ENCODE measurements at regions not wholly inside any gene's neighbourhood (a gene's known extent, or its start where the extent isn't known, plus 50 kb on each side); places are given as distances from the start of the nearest gene placed in this dataset.
"Not testable (repeated sequence)": the region's sequence is repeated elsewhere in the genome, so short reads cannot be mapped to it uniquely, and the experiment has no call there.

DNA sequence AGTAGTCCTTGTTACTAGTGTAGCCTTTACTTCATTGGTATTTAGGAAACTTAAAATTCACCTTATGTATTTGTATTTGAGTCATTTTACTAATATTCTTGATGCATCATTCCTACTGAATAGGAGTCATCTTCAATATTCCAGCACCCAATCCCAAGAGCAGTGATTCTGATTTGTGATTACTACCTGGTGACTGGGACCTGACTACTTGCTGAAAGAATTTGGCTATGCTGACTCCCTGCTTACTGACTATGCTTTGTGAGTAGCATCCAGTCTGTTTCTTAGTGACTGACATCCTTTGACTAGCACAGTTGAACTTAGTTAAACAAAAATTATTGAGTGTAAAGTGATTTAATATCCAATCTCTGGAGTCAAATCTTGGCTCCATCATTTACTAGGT, 129.9 kb upstream of the NEGR1 start:
- no peak for DNase-seq
- no peak overlapping the region for H3K27ac Mint-ChIP-seq
- H3K27me3 Mint-ChIP-seq (ENCODE audit: low read depth in 3 of 3), result no peaks in the 10 kb centered on the region
- no peak overlapping the region for H3K4me3 Mint-ChIP-seq
- no peaks in the 10 kb centered on the region for H3K4me1 Mint-ChIP-seq
- no peaks in the 10 kb centered on the region for H3K36me3 Mint-ChIP-seq
- peaks cover 0 to 36% (median 4%) of the 10 kb centered on the region in 6 donors for H3K9me3 Mint-ChIP-seq

DNA sequence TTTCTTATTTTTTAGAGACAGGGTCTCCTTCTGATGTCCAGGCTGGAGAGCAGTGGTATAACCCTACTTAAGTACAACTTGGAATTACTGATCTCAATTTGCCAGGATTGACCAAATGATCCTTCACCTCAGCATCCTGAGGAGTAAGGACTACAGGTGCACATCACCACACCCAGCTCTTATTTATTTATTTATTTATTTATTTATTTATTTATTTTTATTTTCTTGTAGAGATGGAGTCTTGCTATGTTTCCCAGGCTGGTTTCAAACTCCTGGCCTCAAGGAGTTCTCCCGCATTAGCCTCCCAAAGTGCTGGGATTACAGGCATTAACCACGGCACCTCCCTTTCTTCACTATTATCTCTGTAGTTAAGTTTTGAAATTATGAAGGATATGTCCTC, 117.5 kb upstream of the NEGR1 start:
- Mint-ChIP-seq H3K9me3 (peaks cover 0 to 23% (median 9%) of the 10 kb centered on the region in 6 donors), H3K36me3 (no peaks in the 10 kb centered on the region), H3K27me3 (ENCODE audit: low read depth in 3 of 3) (peaks cover 0 to 4% (median 0%) of the 10 kb centered on the region in 3 donors), H3K27ac (no peak overlapping the region), H3K4me3 (no peak overlapping the region), H3K4me1 (peaks cover 0 to under 1% of the 10 kb centered on the region in 2 donors)
- no peak for DNase-seq

DNA sequence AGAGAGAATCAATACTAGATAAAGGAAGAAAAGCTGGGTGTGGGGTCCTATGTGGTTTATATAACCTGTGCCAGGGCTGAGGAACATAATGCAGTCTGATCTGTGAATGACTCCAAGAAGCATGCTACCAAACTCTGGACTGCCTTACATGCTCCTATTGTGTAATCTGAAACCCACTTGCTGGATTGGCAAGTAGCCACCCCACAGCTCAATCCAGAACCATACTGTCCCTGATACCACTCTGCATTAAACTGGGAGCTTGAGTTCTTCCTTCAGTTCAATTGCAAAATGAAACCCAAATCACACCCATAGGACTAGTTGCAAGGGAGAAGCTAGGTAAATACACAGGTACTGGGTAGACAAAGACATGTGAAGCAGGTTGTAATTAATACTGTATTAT, 115.4 kb upstream of the NEGR1 start:
- DNase-seq, result no peak
- H3K27me3 Mint-ChIP-seq (ENCODE audit: low read depth in 3 of 3), result peaks cover 0 to 4% (median 0%) of the 10 kb centered on the region in 3 donors
- no peak overlapping the region for H3K4me3 Mint-ChIP-seq
- no peak overlapping the region for H3K27ac Mint-ChIP-seq
- peaks cover 0 to 19% (median 6%) of the 10 kb centered on the region in 6 donors for H3K9me3 Mint-ChIP-seq
- no peaks in the 10 kb centered on the region for H3K36me3 Mint-ChIP-seq
- peaks cover 0 to 6% of the 10 kb centered on the region in 2 donors for H3K4me1 Mint-ChIP-seq

DNA sequence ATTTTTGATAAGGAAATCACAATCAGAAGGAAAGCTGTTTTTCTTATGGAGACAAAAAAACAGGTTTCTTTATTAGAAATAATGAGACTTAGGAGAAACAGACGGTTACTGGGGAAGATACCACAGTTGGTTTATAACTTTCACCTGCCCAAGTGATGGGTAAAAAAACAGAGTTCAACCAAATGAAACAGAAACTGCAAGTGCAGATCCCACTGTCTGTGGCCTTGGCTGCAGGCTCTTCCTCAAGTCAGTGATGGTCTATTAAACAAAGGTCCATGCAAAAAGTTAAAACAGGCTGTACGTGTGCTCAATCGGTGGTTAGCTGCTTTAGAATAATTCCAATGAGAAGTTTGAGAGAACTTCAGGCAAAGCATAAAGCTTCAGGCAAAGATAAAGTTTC, 112.1 kb upstream of the NEGR1 start:
- no peak overlapping the region for H3K27ac Mint-ChIP-seq
- no peak overlapping the region for H3K4me3 Mint-ChIP-seq
- H3K36me3 Mint-ChIP-seq, result no peaks in the 10 kb centered on the region
- no peak for DNase-seq
- peaks cover 0 to 6% of the 10 kb centered on the region in 2 donors for H3K4me1 Mint-ChIP-seq
- peaks cover 3 to 16% (median 11%) of the 10 kb centered on the region in 6 donors for H3K9me3 Mint-ChIP-seq
- peaks cover 0 to 2% (median 0%) of the 10 kb centered on the region in 3 donors for H3K27me3 Mint-ChIP-seq (ENCODE audit: low read depth in 3 of 3)

DNA sequence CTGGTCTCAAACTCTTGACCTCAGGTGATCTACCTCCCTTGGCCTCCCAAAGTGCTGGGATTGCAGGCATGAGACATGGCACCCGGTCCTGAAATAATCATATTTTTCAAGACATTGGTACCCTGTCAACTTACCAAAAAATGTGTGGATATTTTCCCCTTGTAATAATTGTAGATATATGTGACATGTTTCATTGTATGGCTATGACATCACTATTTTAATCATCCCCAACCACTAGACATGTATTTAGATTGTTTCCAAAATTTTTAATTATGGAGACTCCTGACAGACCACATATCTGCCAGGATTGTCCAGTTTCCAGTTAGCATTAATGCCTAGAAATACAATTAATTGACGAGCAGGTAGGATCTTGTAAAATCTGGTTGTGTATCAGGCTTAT, 96.7 kb upstream of the NEGR1 start:
- Mint-ChIP-seq H3K36me3 (peaks cover 0 to 4% (median 0%) of the 10 kb centered on the region in 3 donors), H3K27me3 (ENCODE audit: low read depth in 3 of 3) (no peaks in the 10 kb centered on the region), H3K27ac (no peak overlapping the region), H3K9me3 (peaks cover 0 to 15% (median 3%) of the 10 kb centered on the region in 6 donors), H3K4me3 (no peak overlapping the region), H3K4me1 (no peaks in the 10 kb centered on the region)
- no peak for DNase-seq

DNA sequence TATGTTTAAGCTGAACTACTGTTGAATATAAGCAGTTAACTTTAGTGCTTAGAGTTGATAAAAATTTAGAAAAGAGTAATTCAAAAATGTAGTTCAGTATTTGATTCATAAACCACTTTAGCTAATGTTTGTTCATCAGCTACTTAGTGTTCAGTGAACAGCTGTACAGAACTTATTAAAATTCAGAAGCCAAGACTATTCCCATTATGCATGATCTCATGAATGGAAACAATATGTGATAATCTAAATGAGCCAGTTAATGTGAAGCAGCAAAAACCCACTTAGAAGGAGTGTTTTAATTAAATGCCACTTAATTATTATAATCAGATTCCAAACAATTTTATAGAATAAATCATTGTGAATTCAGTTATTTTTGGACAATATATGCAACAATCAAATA, 92.9 kb upstream of the NEGR1 start:
- Mint-ChIP-seq H3K9me3 (peaks cover 0 to 20% (median under 1%) of the 10 kb centered on the region in 6 donors), H3K27ac (no peak overlapping the region), H3K27me3 (ENCODE audit: low read depth in 3 of 3) (peaks cover 0 to 3% (median 0%) of the 10 kb centered on the region in 3 donors), H3K4me3 (no peak overlapping the region), H3K36me3 (peaks cover 0 to 4% (median 0%) of the 10 kb centered on the region in 3 donors), H3K4me1 (peaks cover 2 to 3% of the 10 kb centered on the region in 2 donors)
- DNase-seq, result no peak

DNA sequence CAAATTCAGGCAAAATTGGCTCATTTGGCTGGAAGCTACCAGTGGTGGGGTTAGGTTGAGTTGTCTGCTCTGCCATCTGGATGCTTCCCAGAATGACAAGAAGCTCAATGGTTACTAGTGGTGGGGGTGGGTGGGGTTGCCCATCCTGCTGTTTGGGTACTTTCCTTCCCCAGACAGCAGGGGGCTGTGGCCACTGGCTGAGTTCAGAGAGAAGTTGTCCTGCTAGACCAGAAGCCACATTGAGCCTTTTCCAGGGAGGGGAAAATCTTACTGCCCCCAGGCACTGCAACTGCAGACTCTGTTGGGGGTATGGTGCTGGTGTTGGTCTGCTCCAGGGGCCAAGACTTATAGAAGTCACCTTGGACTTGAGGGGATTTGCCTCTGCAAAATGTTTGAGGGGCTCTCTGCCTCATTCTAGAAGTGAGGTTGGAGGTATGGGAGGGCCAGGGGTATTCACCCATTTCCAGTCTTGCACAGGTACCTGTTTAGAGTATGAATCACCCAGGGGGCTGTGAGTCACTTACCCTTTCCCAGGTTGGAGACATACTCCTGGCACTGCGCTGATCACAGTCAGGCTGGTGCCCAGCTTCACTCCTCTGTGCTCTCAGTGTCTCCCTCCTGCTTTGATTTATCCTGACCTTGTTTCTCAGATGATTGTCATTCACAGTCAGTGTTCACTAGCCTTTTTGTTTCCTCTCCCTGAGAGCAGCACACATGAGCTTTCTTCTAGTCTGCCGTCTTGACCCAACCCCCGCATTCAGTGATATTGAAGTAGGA, 89.1 kb upstream of the NEGR1 start:
- H3K27me3 Mint-ChIP-seq (ENCODE audit: low read depth in 3 of 3), result peaks cover 0 to 5% (median 0%) of the 10 kb centered on the region in 3 donors
- no peak for DNase-seq
- peaks cover 0 to 1% (median 0%) of the 10 kb centered on the region in 3 donors for H3K36me3 Mint-ChIP-seq
- no peak overlapping the region for H3K27ac Mint-ChIP-seq
- H3K4me3 Mint-ChIP-seq, result no peak overlapping the region
- H3K4me1 Mint-ChIP-seq, result peaks cover 30 to 35% of the 10 kb centered on the region in 2 donors
- peaks cover 0 to 22% (median under 1%) of the 10 kb centered on the region in 6 donors for H3K9me3 Mint-ChIP-seq

DNA sequence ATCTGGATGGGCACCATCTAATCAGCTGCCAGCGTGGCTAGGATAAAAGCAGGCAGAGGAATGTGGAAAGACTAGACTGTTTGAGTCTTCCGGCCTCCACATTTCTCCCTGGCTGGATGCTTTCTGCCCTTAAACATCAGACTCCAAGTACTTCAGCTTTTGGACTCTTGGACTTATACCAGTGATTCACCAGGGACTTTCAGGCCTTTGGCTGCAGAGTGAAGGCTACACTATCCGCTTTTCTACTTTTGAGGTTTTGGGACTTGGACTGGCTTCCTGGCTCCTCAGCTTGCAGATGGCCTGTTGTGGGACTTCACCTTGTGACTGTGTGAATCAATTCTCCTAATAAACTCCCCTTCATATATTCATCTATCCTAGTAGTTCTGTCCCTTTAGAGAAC, 88.5 kb upstream of the NEGR1 start:
- not testable (repeated sequence) for H3K27me3 Mint-ChIP-seq (ENCODE audit: low read depth in 3 of 3); DNase-seq; H3K36me3 Mint-ChIP-seq; H3K4me3 Mint-ChIP-seq; H3K27ac Mint-ChIP-seq
- Mint-ChIP-seq H3K4me1 (peaks cover 33 to 39% of the 10 kb centered on the region in 2 donors), H3K9me3 (peaks cover 0 to 20% (median under 1%) of the 10 kb centered on the region in 6 donors)

DNA sequence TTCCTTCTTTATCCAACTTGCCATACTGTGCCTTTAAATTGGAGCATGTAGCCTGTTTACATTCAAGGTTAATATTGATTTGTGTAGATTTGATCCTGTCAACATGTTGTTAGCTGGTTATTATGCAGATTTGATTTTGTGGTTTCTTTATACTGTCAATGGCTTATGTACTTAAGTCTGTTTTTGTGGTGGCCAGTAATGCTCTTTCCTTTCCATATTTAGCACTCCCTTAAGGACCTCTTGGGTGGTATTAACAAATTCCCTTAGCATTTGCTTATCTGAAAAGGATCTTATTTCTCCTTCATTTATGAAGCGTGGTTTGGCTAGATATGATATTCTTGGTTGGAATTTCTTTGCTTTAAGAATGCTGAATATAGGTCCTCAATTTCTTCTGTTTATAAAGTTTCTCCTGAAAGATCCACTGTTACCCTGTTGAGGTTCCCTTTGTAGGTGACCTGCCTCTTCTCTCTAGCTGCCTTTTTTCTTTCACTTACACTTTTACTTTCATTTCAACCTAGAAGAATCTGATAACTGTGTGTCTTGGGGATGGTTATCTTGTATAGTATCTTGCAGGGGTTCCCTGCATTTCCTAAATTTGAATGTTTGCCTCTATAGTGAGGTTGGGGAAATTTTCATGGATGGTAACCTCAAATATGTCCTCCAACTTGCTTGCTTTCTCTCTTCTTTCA, 86.9 kb upstream of the NEGR1 start:
- H3K4me1 Mint-ChIP-seq, result peaks cover 33 to 39% of the 10 kb centered on the region in 2 donors
- H3K36me3 Mint-ChIP-seq, result no peaks in the 10 kb centered on the region
- no peak overlapping the region for H3K27ac Mint-ChIP-seq

DNA sequence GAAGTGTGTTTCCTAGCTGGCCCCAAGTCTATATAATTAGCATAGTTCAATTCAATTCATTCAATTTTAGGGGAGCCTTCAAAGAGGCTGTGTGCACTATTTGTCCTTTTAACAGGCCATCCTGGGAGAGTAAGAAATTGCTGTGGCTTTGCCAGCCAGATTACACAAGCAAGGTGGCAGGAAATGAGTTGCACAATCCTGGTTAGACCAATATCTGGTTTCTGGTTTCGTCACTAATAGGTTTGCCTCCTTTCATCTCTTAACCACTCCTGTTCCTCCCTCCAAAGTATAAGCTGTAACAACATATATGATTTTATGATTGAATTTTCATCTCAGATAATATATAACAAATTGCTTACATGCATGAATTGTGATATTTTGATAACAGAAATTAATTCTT, 84.1 kb upstream of the NEGR1 start:
- no peaks in the 10 kb centered on the region for H3K36me3 Mint-ChIP-seq
- peaks cover 0 to 15% (median under 1%) of the 10 kb centered on the region in 6 donors for H3K9me3 Mint-ChIP-seq
- H3K4me3 Mint-ChIP-seq, result no peak overlapping the region
- H3K27ac Mint-ChIP-seq, result no peak overlapping the region
- H3K4me1 Mint-ChIP-seq, result peaks cover 33 to 39% of the 10 kb centered on the region in 2 donors
- peak; percentile 8 to 32 (median 23) for DNase-seq
- peaks cover 0 to 5% (median 0%) of the 10 kb centered on the region in 3 donors for H3K27me3 Mint-ChIP-seq (ENCODE audit: low read depth in 3 of 3)

More for the DNA sequence above, 86.9 kb upstream of the NEGR1 start:
- Mint-ChIP-seq H3K9me3 (peaks cover 0 to 20% (median under 1%) of the 10 kb centered on the region in 6 donors), H3K4me3 (no peak overlapping the region), H3K27me3 (ENCODE audit: low read depth in 3 of 3) (peaks cover 0 to 5% (median 0%) of the 10 kb centered on the region in 3 donors)
- no peak for DNase-seq

DNA sequence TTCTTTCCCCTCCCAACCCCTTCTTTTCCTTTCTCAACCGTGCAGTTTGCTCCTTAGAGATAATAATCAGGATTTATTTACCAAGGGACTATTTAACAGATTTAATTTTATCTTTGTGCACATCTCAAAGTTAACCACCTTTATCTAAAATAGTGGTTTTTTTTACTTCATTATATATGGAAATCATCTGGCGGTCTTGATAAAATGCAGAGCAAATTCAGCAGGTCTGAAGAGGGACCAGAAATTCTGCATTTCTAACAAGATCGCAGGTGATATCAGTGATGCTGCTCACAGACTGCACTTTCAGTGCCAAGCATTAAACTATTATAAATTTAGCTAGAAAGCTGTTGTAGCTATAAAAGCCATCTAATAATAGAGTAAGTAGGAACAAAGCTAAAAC, 83.4 kb upstream of the NEGR1 start:
- Mint-ChIP-seq H3K36me3 (no peaks in the 10 kb centered on the region), H3K4me1 (peaks cover 33 to 39% of the 10 kb centered on the region in 2 donors)

DNA sequence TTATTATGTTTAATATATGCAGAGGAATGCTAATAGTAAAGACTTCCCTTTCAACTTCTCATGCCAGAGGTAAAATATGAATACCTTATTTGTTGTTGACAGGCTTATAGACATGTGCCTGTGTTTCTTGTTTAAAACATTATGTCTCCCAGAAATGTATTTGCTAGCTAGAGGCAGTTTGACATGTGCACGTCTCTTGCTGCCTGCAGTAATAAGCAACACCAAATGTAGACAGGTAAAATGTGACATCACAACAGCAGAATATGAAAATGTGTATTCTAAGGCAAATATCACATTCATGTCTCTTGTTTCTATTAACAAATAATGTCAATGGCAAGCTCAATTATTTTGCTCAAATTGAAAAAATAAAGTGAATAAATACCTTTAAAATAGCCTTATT, 80.2 kb upstream of the NEGR1 start:
- DNase-seq, result no peak
- peaks cover 7 to 11% of the 10 kb centered on the region in 2 donors for H3K4me1 Mint-ChIP-seq
- no peak overlapping the region for H3K4me3 Mint-ChIP-seq
- peaks cover 0 to 15% (median under 1%) of the 10 kb centered on the region in 6 donors for H3K9me3 Mint-ChIP-seq
- no peak overlapping the region for H3K27ac Mint-ChIP-seq
- no peaks in the 10 kb centered on the region for H3K36me3 Mint-ChIP-seq
- peaks cover 0 to 2% (median 1%) of the 10 kb centered on the region in 3 donors for H3K27me3 Mint-ChIP-seq (ENCODE audit: low read depth in 3 of 3)

More for the DNA sequence above, 83.4 kb upstream of the NEGR1 start:
- Mint-ChIP-seq H3K27me3 (ENCODE audit: low read depth in 3 of 3) (peaks cover 0 to 5% (median 0%) of the 10 kb centered on the region in 3 donors), H3K4me3 (no peak overlapping the region), H3K27ac (no peak overlapping the region), H3K9me3 (peaks cover 0 to 18% (median 2%) of the 10 kb centered on the region in 6 donors)
- DNase-seq, result no peak

DNA sequence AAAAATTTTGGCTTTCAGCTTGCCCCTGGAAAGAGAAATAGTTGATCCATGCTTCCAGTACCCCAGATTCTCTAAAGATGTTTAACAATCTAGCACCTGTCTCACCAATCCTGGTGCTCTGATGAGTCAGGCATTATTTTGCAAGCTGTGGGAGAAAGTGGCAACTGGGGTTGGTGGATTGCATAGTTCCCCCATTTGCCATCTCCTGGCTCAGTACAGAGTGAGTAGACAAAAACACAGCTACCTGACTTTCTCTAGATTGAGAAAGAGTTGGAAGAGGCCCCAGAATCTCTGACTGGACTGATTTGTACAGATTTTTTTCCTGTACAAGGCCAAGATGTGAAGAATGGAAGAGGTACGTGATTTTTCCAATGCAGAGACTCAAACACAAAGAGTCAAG, 75.1 kb upstream of the NEGR1 start:
- H3K27me3 Mint-ChIP-seq (ENCODE audit: low read depth in 3 of 3), result peaks cover 0 to 2% (median 1%) of the 10 kb centered on the region in 3 donors
- H3K36me3 Mint-ChIP-seq, result no peaks in the 10 kb centered on the region
- no peak overlapping the region for H3K27ac Mint-ChIP-seq
- no peak for DNase-seq
- peaks cover 0 to 19% (median 2%) of the 10 kb centered on the region in 6 donors for H3K9me3 Mint-ChIP-seq
- no peak overlapping the region for H3K4me3 Mint-ChIP-seq
- no peaks in the 10 kb centered on the region for H3K4me1 Mint-ChIP-seq

DNA sequence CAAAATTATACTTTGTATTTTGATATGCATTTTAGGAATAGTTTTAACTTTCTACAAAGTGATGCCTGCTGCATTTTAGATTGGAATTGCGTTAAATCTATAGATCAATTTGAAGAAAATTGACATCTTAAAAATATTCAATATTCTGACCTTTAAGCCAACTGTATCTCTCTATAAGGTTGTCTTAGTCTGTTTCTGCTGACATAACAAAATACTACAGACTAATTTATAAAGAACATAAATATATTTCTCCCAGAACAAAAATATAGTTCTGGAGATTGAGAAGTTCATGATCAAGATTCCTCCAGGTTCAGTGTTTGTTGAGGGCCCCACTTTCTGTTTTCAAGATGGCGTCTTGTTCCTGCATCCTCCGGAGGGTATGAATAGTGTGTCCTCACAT, 73.6 kb upstream of the NEGR1 start:
- no peak for DNase-seq
- H3K36me3 Mint-ChIP-seq, result no peaks in the 10 kb centered on the region
- peaks cover 0 to 2% (median 1%) of the 10 kb centered on the region in 3 donors for H3K27me3 Mint-ChIP-seq (ENCODE audit: low read depth in 3 of 3)
- no peaks in the 10 kb centered on the region for H3K4me1 Mint-ChIP-seq
- H3K4me3 Mint-ChIP-seq, result no peak overlapping the region
- no peak overlapping the region for H3K27ac Mint-ChIP-seq
- peaks cover 0 to 18% (median 2%) of the 10 kb centered on the region in 6 donors for H3K9me3 Mint-ChIP-seq

Measured in immature natural killer cell (primary cell).